Panc1 (cell line): ENCODE measurements at regions not wholly inside any gene's neighbourhood (a gene's known extent, or its start where the extent isn't known, plus 50 kb on each side); places are given as distances from the start of the nearest gene placed in this dataset.

Experiments
- ATAC-seq: fragments of 200-7000 bp; cut with Tn5 transposase; 2 replicates; pipeline ENCODE4 v1.9.1; 2020; ENCODE audit warnings: mild to moderate bottlenecking, moderate library complexity
- BruUV-seq: library from RNA; stranded (reverse); fragments of 400-500 nt; replicated peaks from 2 replicates; lab custom pipeline; 2021; lab: Mats Ljungman, UMichigan
- CTCF ChIA-PET: fragments of 300-600 bp; sonication (Branson Sonifier 250); formaldehyde crosslinking; loops from one replicate; lab custom pipeline; 2022; ENCODE audit warnings: antibody characterized with exemption; lab: Charles Lee
- POLR2A ChIA-PET: fragments of 300-600 bp; sonication (Branson Sonifier 250); formaldehyde crosslinking; loops from one replicate; lab custom pipeline; 2022; ENCODE audit warnings: antibody characterized with exemption; lab: Charles Lee
- DNase-seq: peaks from one replicate; pipeline ENCODE4 v3.0.0-alpha.2; 2010; ENCODE audit warnings: low read depth, low spot score
- H3K27ac ChIP-seq: 2 replicates; pipeline ENCODE4 v1.5.1; 2011; ENCODE audit warnings: mild to moderate bottlenecking, low read length, inconsistent platforms
- H3K27me3 ChIP-seq: fragments of 200-500 bp; sonication (Bioruptor generic); 2 replicates; pipeline ENCODE4 v1.6.0; 2014; ENCODE audit warnings: low read length, inconsistent platforms; ENCODE audit not compliant: control insufficient read depth, insufficient read depth
- H3K36me3 ChIP-seq: fragments of 200-500 bp; sonication (Bioruptor generic); 2 replicates; pipeline ENCODE4 v1.5.1; 2014; ENCODE audit warnings: inconsistent platforms, mild to moderate bottlenecking, low read length, moderate library complexity; ENCODE audit not compliant: control insufficient read depth, insufficient read depth
- H3K4me1 ChIP-seq: 2 replicates; pipeline ENCODE4 v1.5.1; 2011; ENCODE audit warnings: inconsistent platforms, mild to moderate bottlenecking, low read length, moderate library complexity; ENCODE audit not compliant: control insufficient read depth, insufficient read depth
- H3K4me3 ChIP-seq, 2 experiments: 2 replicates each; pipeline ENCODE4 v1.5.1; 2011 to 2012; ENCODE audit warnings: low read depth in 2 of 2, low read length in 2 of 2, mild to moderate bottlenecking in 2 of 2, inconsistent platforms in 1 of 2, moderate library complexity in 1 of 2
- H3K9me3 ChIP-seq: fragments of 200-500 bp; sonication (Bioruptor generic); 2 replicates; pipeline ENCODE4 v1.5.1; 2014; ENCODE audit warnings: low read depth, mild to moderate bottlenecking, inconsistent platforms, low read length, moderate library complexity; ENCODE audit not compliant: control insufficient read depth, insufficient read depth
- CTCF ChIP-seq: fragments of 450-650 bp; IDR thresholded peaks from 2 replicates; pipeline ENCODE4 v1.5.1; 2017; ENCODE audit warnings: mild to moderate bottlenecking
- POLR2AphosphoS5 ChIP-seq: IDR thresholded peaks from 2 replicates; pipeline ENCODE4 v1.6.1; 2012; ENCODE audit warnings: mild to moderate bottlenecking, low read depth, low read length, moderate library complexity
- REST ChIP-seq, 2 experiments: IDR thresholded peaks; 2 replicates each; pipeline ENCODE4 v1.6.1; 2011 to 2012; ENCODE audit warnings: low read depth in 2 of 2, control low read depth in 1 of 2, low read length in 1 of 2, mild to moderate bottlenecking in 1 of 2, moderate library complexity in 1 of 2; ENCODE audit not compliant: insufficient read depth in 1 of 2
- SIN3A ChIP-seq: IDR thresholded peaks from 2 replicates; pipeline ENCODE4 v1.6.1; 2012; ENCODE audit warnings: low read depth, mild to moderate bottlenecking, low read length, moderate library complexity, borderline replicate concordance; ENCODE audit not compliant: insufficient read depth
- TCF7L2 ChIP-seq: IDR thresholded peaks from 2 replicates; pipeline ENCODE4 v1.6.1; 2011; ENCODE audit warnings: mild to moderate bottlenecking, low read depth, low read length, inconsistent platforms
- in situ Hi-C: cut with HindIII; loops from 2 replicates; pipeline ENCODE4 v1.10.0; 2016; ENCODE audit warnings: low sequenced_read_pairs, low pct_unique_long_range_greater_than_20kb
- intact Hi-C: fragments of 100-400 bp; cut with micrococcal nuclease; formaldehyde crosslinking; loops from one replicate; pipeline ENCODE4 v1.10.0; 2022; ENCODE audit not compliant: unreplicated experiment

GRCh38 chr10:110355141-110355831 lies 50.6 kb upstream of the SMNDC1 start:
- POLR2A ChIA-PET, result interaction anchor here (0.7 kb wide), 1 partner anchor 41 kb away, joined by 3 read pairs; no protein-coding TSS in a partner anchor
- Histone ChIP-seq H3K36me3 (no peaks in the 10 kb centered on the region), H3K4me3 (no peak overlapping the region), H3K9me3 (no peaks in the 10 kb centered on the region), H3K27me3 (no peaks in the 10 kb centered on the region), H3K27ac (peak overlapping the region; percentile 14; the same call in 1 of the 2 replicates), H3K4me1 (peaks cover 26% of the 10 kb centered on the region)
- intact Hi-C loops, result no loop called here
- BruUV-seq, result no TSS peak
- ATAC-seq, result no peak
- TF ChIP-seq SIN3A, result no peak
- TF ChIP-seq POLR2AphosphoS5, result no peak
- no peak for TF ChIP-seq REST (IDR thresholded peaks at IDR 0.05; ENCODE audit: insufficient read depth in 1 of 2, low read depth in 2 of 2, low read length in 1 of 2)
- no peak for TF ChIP-seq TCF7L2
- TF ChIP-seq CTCF, result no peak
- DNase-seq, result no peak
- CTCF ChIA-PET, result interaction anchor here (0.7 to 1.2 kb wide), 2 partner anchors 49 to 147 kb away, joined by 9 to 11 read pairs; no protein-coding TSS in a partner anchor
- in situ Hi-C loops, result no loop called here

- ChIA-PET CTCF (interaction anchor here (0.6 kb wide), 1 partner anchor 305 kb away, joined by 5 read pairs; no protein-coding TSS in a partner anchor), POLR2A (interaction anchor here (0.7 kb wide), 1 partner anchor 40 kb away, joined by 3 read pairs; no protein-coding TSS in a partner anchor)
- no peaks in the 10 kb centered on the region for H3K9me3 ChIP-seq
- TF ChIP-seq SIN3A (no peak), CTCF (no peak), POLR2AphosphoS5 (no peak), REST (IDR thresholded peaks at IDR 0.05; ENCODE audit: insufficient read depth in 1 of 2, low read depth in 2 of 2, low read length in 1 of 2) (no peak), TCF7L2 (no peak)
- no peaks in the 10 kb centered on the region for H3K36me3 ChIP-seq
- H3K27ac ChIP-seq, result 0 out of 2 replicates have a peak overlapping the region, but pooled peaks have one; percentile 19
- in situ Hi-C loops, result no loop called here
- BruUV-seq, result no TSS peak
- H3K4me3 ChIP-seq, result peak overlapping the region; percentile 3 to 38; a peak in 2 of 4 replicates
- DNase-seq, result no peak
- no peak for ATAC-seq
- H3K27me3 ChIP-seq, result no peaks in the 10 kb centered on the region
- H3K4me1 ChIP-seq, result peaks cover 26% of the 10 kb centered on the region
- intact Hi-C loops, result no loop called here
Observed at GRCh38 chr10:110355922-110356627, 51.4 kb upstream of the SMNDC1 start.
